AG04450 (cell line): ENCODE measurements at regions not wholly inside any gene's neighbourhood (a gene's known extent, or its start where the extent isn't known, plus 50 kb on each side); places are given as distances from the start of the nearest gene placed in this dataset.

Experiments
- CTCF ChIA-PET: fragments of 300-600, 350-600 bp; formaldehyde crosslinking; extraction: SDS; loops from one replicate; lab custom pipeline; 2022; ENCODE audit warnings: antibody characterized with exemption, inconsistent platforms; lab: Charles Lee
- POLR2A ChIA-PET: fragments of 350-600 bp; formaldehyde crosslinking; extraction: SDS; loops from one replicate; lab custom pipeline; 2021; ENCODE audit warnings: antibody characterized with exemption, inconsistent platforms; lab: Yijun Ruan, JAX
- DNase-seq: peaks from one replicate; pipeline ENCODE4 v3.0.0-alpha.2; 2011; ENCODE audit warnings: low read depth, low spot score
- H3K27ac ChIP-seq: one replicate; pipeline ENCODE4 v1.5.1; 2012; ENCODE audit warnings: low read depth, low read length, control low read depth
- H3K27me3 ChIP-seq: one replicate; pipeline ENCODE4 v1.6.0; 2012; ENCODE audit warnings: low read length; ENCODE audit not compliant: control insufficient read depth, insufficient read depth
- H3K4me3 ChIP-seq: 2 replicates; pipeline ENCODE4 v1.5.1; 2011; ENCODE audit warnings: mild to moderate bottlenecking, low read depth, low read length, control low read depth
- H3K9me3 ChIP-seq: 2 replicates; pipeline ENCODE4 v1.5.1; 2012; ENCODE audit warnings: low read length; ENCODE audit not compliant: control insufficient read depth, insufficient read depth
- TF ChIP-seq, protein P1 (sequence below): IDR thresholded peaks from 2 replicates; pipeline ENCODE4 v1.5.1; 2011; ENCODE audit warnings: low read depth, low read length, control low read depth, inconsistent platforms

- ChIA-PET POLR2A (no interaction called here), CTCF (interaction anchor here (0.7 kb wide), 2 partner anchors 9 to 25 kb away, joined by 3 to 6 read pairs; no protein-coding TSS in a partner anchor)
- H3K4me3 ChIP-seq = no peak overlapping the region
- no peak overlapping the region for H3K27ac ChIP-seq
- H3K27me3 ChIP-seq = no peaks in the 10 kb centered on the region
- no peak for DNase-seq
- H3K9me3 ChIP-seq = no peaks in the 10 kb centered on the region; the same call in 1 of the 2 replicates
- TF ChIP-seq, protein P1, sequence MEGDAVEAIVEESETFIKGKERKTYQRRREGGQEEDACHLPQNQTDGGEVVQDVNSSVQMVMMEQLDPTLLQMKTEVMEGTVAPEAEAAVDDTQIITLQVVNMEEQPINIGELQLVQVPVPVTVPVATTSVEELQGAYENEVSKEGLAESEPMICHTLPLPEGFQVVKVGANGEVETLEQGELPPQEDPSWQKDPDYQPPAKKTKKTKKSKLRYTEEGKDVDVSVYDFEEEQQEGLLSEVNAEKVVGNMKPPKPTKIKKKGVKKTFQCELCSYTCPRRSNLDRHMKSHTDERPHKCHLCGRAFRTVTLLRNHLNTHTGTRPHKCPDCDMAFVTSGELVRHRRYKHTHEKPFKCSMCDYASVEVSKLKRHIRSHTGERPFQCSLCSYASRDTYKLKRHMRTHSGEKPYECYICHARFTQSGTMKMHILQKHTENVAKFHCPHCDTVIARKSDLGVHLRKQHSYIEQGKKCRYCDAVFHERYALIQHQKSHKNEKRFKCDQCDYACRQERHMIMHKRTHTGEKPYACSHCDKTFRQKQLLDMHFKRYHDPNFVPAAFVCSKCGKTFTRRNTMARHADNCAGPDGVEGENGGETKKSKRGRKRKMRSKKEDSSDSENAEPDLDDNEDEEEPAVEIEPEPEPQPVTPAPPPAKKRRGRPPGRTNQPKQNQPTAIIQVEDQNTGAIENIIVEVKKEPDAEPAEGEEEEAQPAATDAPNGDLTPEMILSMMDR = no peak
These were observed 112.9 kb upstream of the GSE1 start for GRCh38 chr16:85500220-85500619.

DNA sequence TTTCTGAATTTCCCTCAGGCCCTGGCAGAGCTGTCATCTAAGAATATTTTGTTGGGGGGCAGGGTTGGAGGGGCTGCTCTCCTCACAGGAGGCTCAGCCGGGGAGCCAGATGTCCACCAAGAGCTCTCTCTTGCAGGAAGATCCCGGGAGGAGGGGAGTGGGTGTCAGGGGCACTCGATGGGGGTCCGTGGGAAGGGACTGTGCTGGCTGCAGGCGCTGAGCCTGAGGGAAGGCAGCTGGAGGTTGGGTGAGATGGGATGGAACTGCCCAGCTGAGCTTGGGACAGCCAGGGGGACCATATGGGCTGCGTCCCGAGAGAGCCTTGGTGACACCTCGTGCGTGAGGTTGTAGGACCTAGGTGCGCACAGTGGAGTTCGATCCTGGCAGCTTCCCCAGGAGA lies 111.2 kb upstream of the GSE1 start:
- no peak for DNase-seq
- Histone ChIP-seq H3K27me3 (no peaks in the 10 kb centered on the region), H3K4me3 (no peak overlapping the region), H3K27ac (no peak overlapping the region), H3K9me3 (no peaks in the 10 kb centered on the region; the same call in 1 of the 2 replicates)
- ChIA-PET POLR2A (interaction anchor here (1.3 kb wide), 1 partner anchor 13 kb away, joined by 4 read pairs; no protein-coding TSS in a partner anchor), CTCF (interaction anchor here (0.5 to 1.1 kb wide), 4 partner anchors 9 to 108 kb away, joined by 3 to 7 read pairs (median 3); no protein-coding TSS in a partner anchor)
- TF ChIP-seq, protein P1 = no peak

DNA sequence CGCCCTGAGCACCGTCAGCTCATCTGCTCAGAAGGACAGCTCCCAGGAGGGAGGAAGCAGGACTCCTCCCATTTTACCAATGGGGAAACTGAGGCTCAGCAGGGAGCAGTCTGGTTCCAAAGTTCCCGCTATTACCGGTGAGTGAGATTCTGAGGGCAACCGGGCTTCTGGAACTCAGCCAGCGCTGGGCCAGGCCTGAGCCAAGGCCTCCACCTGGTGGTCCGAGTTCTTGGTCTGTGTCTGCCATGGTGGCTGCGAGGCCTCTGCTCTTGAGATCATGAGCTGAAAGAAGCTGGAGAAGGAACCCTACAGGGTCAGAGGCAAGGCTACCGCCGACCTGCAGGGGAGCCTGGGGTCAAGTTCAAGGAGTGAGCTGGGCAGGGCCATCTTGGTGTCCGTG lies 110.8 kb upstream of the GSE1 start:
- DNase-seq = no peak
- POLR2A ChIA-PET = interaction anchor here (1.3 kb wide), 1 partner anchor 12 kb away, joined by 4 read pairs; no protein-coding TSS in a partner anchor
- CTCF ChIA-PET = interaction anchor here (0.6 to 1.1 kb wide), 4 partner anchors 12 to 198 kb away, joined by 3 read pairs; no protein-coding TSS in a partner anchor
- TF ChIP-seq, protein P1 = no peak
- Histone ChIP-seq H3K27me3 (no peaks in the 10 kb centered on the region), H3K27ac (no peak overlapping the region), H3K9me3 (no peaks in the 10 kb centered on the region; the same call in 1 of the 2 replicates), H3K4me3 (no peak overlapping the region)

DNA sequence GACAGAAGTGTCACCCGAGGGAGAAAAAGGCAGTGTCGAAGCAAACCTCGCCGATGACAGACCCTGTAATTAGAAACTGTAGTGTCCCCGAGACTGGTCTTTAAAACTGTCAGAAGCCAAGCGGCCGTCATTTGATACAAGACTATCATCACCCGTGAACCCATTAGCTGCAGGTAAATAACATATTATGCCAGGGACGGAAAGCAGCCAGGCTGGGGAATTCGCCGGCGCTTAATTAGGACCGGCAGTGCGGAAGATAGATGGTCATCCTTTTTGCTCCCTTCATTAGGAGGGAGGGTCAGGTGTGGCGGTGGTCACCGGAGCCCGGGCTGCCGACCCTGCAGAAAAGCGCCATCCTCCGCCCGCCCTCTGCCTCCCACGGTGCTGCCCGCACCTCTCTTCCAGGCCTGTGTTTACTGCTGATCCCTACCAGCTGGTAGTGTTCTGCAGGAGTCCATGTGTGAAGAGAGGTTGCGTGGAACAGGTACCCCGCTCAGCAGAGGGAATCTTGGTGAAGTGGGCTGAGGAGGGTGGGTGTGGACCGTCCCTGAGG lies 109.4 kb upstream of the GSE1 start:
- POLR2A ChIA-PET = no interaction called here
- CTCF ChIA-PET = no interaction called here
- Histone ChIP-seq H3K27me3 (no peaks in the 10 kb centered on the region), H3K9me3 (no peaks in the 10 kb centered on the region; the same call in 1 of the 2 replicates), H3K27ac (no peak overlapping the region), H3K4me3 (no peak overlapping the region)
- DNase-seq = no peak
- TF ChIP-seq, protein P1 = no peak

GRCh38 chr16:85504242-85504641 lies 108.9 kb upstream of the GSE1 start:
- H3K27ac ChIP-seq = no peak overlapping the region
- H3K4me3 ChIP-seq = no peak overlapping the region
- CTCF ChIA-PET = no interaction called here
- TF ChIP-seq, protein P1 = no peak
- no peak for DNase-seq
- POLR2A ChIA-PET = no interaction called here
- no peaks in the 10 kb centered on the region; the same call in 1 of the 2 replicates for H3K9me3 ChIP-seq
- no peaks in the 10 kb centered on the region for H3K27me3 ChIP-seq
